HG03139 (cell line): ENCODE measurements at regions not wholly inside any gene's neighbourhood (a gene's known extent, or its start where the extent isn't known, plus 50 kb on each side); places are given as distances from the start of the nearest gene placed in this dataset.
"Not testable (repeated sequence)": the region's sequence is repeated elsewhere in the genome, so short reads cannot be mapped to it uniquely, and the experiment has no call there.

Experiments
- ATAC-seq: cut with Tn5 transposase; IDR thresholded peaks from one replicate; pipeline ENCODE4 v1.9.1; 2021; ENCODE audit not compliant: unreplicated experiment

DNA sequence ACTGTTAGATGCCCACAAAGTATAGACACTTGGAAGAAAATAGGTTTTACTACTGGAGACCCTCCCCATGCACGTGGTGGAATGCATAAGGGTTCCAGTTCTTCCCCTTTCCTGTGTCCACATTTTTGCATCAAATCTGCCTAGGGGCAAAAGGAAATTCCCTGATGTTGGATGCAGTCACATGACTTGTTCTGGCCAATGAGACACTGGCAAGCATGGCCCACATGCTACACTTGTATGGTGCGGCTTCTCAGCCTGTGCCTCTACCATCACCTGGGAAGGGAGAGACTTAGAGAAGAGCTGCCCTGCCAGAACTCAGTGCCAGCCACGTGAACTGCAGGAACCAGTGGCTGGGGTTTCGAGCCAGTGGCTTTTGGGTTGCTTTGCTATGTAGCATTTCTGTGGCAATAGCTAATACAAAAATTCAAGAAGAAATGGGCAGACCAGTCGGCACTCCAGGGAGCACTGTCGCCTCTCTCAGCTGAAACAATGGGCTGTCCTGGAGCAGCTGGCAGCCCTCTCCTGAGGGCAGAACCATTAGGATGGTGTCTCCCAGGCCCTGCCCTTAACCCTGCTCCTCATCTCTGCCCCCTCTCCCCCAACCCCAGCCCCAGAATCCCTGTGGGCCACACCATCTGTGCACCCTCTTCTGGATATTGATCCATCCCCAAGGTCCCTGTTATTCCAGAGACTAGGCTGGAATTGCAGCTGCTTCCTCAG, 634.0 kb downstream of the UQCRFS1 start:
- ATAC-seq = no peak

DNA sequence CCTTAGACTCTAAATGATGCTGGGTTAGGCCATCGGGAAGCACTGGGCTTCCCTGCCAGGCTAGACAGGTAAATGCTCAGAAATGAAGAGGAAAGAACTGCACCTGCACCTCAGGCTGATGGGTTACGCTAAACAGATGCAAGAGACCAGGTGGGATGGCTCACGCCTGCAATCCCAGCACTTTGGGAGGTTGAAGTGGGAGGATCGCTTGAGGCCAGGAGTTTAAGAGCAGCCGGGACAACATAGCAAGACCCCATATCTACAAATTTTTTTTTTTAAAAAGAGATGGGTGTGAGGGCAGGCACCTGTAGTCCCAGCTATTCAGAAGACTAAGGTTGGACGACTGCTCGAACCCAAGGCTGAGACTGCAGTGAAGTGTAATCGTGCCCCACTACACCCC, 634.7 kb downstream of the UQCRFS1 start:
- no peak for ATAC-seq

DNA sequence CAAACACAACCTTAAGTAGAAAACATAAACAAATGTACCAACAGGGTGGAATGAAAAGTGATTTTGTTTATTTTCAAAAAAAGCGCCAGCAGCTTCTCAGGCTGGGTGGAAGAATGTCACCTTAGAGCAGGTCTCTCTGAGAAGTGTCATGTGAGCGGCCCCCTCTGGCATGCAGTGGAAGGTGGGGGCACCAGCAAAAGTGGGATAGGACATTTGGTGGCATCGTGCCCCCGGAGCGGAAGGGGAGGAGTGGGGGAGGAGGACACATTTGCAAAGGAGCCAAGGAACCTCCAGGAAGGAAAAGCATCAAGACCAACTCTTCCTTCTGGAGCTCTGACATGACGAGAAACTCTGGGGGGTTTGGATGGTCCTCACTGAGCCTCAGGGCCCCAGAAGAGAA, 635.3 kb downstream of the UQCRFS1 start:
- ATAC-seq = no peak

DNA sequence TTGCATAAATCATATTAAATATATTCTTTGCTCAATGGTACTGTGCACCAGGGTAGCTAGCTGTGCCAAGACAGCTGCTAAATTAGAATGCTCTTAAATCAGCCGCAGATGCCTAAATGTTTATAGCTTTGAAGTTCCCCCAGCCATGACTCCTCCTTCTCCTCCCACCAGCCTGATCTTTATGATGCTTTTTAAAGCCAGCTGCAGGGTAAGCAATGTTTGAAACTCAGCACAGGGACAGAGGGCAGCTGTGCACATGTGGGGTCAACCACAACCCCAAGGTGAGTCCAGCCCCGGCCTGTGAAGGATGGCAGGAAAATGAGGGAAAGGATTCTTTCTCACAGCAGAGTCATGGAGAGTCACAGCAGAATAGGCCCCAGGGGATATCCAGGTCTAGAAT, 635.7 kb downstream of the UQCRFS1 start:
- no peak for ATAC-seq

DNA sequence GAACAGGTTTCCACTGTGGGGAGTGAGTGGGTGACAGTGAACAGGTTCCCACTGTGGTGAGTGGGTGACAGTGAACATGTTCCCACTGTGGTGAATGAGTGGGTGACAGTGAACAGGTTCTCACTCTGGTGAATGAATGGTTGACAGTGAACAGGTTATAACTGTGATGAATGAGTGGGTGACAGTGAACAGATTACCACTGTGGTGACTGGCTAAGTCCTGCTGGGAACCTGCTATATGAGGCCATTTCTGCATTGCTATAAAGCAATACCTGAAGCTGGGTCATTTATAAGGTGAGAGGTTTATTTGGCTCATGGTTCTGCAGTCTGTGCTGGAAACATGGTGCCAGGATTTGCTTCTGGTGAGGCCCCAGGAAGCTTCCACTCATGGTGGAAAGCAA, 637.1 kb downstream of the UQCRFS1 start:
- ATAC-seq = no peak

DNA sequence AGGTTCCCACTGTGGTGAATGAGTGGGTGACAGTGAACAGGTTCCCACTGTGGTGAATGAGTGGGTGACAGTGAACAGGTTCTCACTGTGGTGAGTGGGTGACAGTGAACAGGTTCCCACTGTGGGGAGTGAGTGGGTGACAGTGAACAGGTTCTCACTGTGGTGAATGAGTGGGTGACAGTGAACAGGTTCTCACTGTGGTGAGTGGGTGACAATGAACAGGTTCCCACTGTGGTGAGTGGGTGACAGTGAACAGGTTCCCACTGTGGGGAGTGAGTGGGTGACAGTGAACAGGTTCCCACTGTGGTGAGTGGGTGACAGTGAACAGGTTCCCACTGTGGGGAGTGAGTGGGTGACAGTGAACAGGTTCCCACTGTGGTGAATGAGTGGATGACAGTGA, 637.6 kb downstream of the UQCRFS1 start:
- not testable (repeated sequence) for ATAC-seq

DNA sequence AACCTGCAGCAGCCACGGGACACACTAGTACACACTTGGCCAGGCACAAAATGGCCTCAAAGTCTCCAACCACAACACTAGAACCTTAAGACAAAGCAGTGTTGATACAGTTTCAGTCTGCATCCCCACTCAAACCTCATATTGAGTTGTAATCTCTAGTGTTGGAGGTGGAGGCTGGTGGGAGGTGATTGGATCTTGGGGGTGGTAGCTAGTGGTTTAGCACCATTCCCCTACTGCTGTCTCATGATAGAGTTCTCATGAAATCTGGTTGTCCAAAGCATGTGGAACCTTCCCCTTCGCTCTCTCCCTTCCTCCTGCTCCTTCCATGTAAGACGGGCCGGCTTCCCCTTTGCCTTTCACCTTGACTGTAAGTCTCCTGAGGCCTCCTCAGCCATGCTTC, 638.7 kb downstream of the UQCRFS1 start:
- ATAC-seq = no peak

DNA sequence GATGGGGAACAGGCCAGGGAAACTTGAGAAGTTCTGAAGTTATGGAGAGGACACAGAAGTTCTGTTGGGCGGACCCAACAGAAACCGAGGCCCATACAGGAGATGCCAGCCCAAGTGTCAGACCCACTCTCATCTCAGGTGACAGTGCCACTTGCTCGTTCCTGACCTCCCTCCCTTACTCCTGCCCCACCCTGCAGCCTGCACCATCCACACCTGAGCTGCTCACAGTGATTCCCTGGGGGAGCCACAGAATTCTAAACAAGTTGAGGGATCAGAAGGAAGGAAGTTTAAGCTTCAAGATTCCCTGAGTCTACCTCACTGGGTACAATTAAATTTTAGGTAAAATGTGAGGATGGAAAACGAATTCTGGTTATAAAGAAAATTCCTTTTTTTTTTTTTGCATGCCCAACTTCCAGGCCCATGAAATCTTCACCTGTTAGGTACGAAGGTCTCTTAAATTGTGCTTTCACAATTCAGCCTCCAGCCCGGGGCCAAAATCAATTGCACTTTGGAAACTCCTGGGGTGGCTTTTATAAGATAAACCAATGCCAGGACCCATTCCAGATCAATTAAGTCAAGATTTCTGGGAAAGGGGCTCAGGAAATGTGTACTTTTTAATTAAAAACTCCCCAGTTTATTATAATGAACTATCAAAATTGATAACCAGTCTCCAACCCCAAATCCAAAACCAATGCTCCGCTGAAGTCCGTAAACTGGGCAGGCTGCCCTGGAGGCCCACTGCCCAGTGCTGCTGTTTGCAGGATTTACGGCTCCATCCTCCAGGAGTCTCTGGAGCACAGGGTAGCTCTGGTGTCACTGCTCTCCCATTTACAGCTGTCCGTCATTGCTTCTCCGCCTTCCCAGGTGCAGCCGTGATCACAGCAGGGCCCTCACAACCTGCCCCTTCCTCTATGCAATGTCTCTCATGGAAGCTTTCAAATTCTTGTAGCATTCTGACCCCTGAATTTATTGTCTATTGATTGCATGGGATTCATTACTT, 643.5 kb downstream of the UQCRFS1 start:
- ATAC-seq = no peak

DNA sequence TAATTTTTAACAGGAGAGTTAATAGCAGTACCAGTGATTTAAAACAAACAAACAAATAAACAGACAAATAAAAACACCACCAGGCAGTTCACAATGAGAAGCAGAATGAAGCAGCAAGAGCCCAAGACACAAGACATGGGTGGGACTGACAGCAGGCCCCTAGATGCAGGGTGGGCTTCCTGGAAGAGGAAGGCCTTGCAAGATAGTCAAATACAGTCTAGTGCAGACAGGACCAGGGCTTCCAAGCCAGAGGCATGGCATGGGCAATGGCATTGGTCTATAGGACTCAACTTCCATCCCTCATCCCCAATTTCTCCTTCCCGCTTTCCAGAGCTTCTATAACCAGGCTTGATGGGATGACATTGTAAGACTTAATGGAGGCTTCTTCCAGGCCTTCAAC, 645.1 kb downstream of the UQCRFS1 start:
- no peak for ATAC-seq

DNA sequence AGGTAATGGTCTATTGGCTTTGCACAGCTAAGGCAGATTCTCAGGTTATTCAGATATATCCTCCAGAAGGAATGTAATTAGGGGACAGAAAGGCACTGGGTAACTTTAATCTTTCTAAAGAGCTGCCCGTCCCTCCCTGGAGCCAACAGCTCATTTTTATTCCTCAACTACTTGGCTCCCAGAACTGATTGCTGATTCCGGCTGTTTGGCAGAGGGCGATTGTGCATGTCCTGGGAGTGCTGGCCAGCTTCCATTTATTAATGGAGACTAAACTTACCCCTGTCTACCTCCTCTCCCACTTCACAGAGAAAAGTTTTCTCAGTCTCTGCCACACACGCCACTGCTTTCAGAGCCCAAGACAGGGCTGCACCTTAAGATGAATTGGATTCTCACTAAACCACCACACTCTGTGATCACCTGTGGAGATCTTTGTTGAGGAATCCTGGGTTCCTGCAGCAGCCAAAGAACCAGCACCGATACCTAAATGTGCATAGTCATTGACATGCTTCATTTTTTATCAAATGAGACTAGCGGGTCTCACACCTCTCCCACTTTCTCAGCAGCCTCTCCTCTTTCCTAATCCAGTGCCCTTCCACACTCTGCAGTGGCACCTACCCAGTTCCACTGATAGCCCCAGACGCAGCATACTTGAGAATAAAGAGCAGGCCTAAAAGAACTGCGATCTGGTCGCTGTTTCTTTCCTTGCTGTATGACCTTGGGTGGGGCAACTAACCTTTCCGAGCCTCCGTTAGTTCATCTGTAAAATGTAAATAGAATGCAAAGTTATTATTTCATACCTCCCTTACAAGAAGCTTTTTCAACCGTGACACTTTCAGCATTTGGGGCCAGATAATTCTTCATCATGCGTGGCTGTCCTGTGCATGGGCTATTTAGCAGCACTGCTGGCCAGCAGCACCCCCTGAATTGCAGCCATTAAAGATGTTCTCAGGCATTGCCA, 648.7 kb downstream of the UQCRFS1 start:
- no peak for ATAC-seq

DNA sequence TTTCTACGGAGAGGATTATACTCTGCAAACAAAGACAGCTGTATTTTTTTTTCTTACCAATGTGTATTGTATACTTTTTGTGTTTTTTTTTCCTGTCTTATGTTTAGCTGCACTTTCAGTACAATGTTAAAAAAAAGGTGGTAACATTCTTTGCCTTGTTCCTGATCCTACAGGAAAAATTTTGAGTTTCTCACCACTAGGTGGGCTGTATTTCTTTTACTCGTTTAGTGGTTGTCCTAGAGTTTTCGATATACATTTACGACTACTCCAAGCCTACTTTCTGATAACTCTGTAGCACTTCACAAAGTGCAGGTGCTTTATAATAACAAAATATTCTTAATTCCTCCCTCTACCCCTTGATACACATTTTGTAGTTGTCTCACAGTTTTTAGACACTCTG, 652.2 kb downstream of the UQCRFS1 start:
- no peak for ATAC-seq

DNA sequence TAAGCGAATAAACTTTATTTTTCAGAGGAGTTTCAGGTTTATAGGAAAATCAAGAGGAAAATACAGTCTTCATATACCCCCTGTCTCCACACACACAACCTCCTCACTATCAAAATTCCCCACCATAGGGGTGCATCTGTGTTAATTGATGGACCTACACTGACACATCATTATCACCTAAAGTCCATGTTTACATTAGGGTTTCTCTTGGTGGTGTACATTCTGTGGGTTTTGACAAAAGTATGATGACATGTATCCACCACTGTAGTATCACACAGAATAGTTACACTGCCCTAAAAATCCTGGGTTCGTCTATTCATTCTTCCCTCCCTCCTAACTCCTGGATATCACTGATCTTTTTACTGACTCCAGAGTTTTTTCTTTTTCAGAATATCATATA, 654.2 kb downstream of the UQCRFS1 start:
- no peak for ATAC-seq

DNA sequence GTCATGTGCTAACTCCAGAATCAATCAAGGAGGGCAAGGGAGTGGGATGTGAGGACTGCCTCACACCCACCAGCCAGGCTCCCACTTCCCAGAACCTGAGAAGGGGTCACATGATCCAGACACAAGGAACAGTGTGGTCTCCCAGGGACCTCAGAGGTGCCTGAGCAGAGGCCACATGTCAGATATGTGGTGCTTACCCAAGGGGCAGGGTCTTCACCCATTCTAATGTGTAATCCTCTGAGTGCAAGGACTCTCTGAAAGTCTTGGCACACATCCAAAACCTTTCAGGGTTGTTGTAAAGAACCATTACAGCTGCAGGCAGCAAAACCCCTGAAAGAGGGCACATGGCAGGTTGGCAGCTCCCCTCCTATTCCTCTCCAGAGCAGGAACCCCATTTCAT, 656.6 kb downstream of the UQCRFS1 start:
- no peak for ATAC-seq

DNA sequence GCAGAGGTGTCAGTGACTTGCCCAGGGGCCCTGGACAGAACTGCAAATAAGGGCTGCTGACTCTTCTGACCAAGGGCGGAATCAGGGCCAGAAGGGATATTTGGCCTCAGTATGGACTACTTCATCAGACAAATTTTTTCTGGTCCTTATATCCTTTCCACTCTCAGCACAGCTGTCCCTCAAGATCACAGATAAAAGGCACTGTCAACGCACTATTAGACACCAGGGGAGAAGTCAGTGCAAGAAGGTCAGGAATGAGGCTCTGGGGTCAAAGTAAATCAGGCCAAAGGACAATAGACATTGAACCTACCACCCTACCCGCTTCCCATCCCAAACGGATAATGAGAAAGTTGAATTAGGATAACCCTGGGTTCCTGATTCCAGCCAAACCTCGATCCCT, 657.6 kb downstream of the UQCRFS1 start:
- no peak for ATAC-seq

DNA sequence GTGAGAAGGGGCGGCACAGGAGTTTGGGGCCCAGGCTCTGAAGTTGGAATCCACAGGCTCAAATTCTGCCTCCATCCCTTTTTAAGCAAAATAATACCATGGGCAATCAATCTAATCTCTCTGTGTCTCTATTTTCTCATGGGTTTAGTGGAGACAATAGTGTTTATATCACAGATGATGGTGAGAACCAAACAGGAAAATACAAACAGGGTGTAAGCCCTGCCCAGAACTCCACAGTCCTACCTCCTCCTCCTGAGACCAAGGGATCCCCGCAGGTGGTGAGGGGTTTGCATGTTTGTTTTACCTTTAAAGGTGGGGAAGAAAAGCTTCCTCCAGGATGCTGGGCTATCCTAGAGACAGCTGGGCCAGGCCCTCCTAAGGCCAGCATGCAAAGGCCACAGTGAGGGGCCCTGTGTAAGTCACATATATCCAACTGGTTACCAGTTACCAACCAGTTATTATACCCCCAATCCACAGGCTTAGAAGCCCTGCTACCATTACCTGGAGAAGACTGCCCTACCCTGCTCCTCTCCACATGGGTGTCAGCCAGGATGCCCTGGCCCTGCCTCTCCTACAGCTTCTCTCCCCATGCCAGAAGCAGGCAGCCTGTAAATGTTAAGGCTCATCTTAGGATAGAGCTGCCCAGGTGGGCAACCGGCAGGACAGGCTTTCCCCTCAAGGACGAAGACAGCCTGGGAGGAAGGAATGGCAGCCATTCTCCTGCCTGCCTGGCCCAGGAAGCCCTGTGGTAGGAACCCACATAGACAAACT, 658.4 kb downstream of the UQCRFS1 start:
- ATAC-seq = no peak

DNA sequence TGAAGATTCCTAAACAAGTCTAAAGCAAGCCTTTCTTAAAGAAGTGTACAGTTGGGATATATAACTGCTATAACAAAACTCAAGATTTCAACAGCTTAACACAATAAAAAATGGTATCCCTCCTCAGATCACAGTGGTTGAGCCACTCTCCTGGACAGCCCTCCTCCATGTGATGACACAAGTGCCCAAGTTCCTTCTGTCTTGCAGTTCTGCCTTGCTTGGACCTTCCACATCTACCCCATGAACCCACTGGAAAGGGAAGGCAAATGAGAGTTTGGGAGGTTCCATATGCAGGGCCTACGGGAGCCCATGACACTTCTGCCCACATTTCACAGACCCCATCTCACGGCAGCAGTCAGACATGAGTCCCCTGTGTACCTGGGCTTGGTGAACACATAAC, 659.2 kb downstream of the UQCRFS1 start:
- ATAC-seq = no peak

DNA sequence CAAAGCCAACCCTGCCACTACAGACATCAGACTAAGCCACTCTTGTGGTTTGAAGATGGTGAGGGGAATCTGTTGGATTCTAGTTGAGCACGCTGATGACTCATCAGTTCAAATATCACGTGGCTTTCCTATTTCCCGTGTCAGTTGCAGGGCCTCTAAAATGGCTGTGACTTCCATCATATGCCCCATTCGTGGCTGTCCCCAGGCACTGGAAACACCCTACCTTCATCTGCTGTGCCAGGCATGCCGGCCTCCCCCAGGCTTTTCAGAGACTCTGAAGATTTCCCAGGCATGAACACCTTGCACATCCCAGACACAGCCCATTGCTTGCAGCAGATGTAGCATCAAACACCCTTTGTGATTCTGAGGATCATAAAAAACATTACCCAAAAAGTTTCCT, 659.9 kb downstream of the UQCRFS1 start:
- ATAC-seq = no peak

DNA sequence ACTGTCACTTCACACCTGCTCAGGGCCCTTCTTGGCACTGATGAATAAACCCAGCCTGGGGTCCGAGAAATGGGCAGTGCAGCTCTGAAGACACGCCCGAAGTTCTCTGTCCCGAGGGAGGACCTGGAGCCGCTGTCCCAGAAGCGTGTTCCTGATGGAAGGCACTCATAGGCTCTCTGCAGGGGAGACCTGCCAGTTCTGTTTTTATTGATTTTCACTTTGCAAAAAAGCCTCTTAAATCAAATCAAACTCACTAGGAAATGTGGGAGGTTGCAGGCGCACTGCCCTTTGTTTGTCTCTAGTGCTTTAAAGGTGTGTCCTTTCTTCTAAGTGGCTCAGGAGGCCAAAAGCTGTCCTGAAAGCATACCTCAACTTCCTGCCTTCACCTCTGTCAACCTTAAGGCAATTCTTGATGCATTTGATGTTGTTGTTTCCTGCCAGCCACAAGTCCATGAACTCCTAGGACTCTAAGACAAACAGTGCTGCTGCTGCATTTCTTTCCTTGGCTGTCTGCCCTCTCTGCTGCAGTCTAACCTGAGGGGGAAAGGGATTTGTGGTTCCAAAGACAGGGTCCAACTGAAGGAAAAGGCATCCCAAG, 663.2 kb downstream of the UQCRFS1 start:
- no peak for ATAC-seq

DNA sequence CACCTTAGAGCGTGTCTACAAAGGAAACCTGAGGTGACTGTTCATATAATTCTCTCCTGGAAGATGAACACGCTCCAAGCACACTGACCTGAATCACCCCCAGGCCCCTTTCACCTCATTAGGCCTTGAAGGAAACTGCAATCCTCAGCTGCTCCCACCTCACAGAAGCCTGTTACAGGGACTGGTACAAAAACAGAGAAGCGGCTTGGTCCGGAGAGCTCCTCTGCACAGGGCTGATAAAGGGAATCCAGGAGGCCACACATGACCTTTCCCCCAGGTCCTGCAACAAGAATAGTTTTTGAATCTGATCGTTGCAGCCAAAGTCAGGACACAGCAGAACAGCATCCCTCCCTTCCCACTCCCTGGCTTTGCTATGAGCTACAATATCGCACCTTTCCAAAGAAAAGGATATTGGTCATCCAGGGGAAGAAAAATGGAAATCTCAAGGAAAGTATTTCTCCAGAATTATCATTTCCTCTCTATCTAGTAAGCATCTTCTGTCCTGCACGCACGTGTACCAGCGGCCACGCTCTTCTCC, 666.7 kb downstream of the UQCRFS1 start:
- ATAC-seq = no peak

DNA sequence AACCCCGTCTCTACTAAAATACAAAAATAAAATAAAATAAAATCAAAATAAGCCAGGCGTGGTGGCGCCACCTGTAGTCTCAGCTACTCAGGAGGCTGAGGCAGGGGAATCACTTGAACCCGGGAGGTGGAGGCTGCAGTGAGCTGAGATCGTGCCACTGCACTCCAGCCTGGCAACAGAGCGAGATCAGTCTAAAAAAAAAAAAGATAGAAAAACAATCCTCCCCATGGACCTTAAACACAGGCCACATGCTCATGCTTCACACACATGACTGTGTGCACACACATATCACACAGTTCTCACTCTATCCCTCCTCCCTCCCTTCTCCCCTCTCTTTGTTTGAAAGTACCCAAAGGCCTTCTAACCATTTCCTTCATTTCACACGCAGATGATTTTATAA, 667.6 kb downstream of the UQCRFS1 start:
- ATAC-seq = not testable (repeated sequence)
